ENCODE measurements at regions not wholly inside any gene's neighbourhood (a gene's known extent, or its start where the extent isn't known, plus 50 kb on each side); places are given as distances from the start of the nearest gene placed in this dataset.

GRCh38 chr6:44011350-44011920, 115.8 kb downstream of the MRPL14 start:
- no peak for DNase-seq

- no peak for DNase-seq
These were observed 116.6 kb downstream of the MRPL14 start for GRCh38 chr6:44010411-44011349.

- DNase-seq: no peak
These were observed 117.6 kb downstream of the MRPL14 start for GRCh38 chr6:44009425-44010321.

GRCh38 chr6:44008821-44009370, 118.4 kb downstream of the MRPL14 start:
- DNase-seq: no peak

- no peak for DNase-seq
These were observed 119.2 kb downstream of the MRPL14 start for GRCh38 chr6:44007818-44008621.

- DNase-seq: no peak
These were observed 120.4 kb downstream of the MRPL14 start for GRCh38 chr6:44006872-44007303.

- no peak for DNase-seq
These were observed 121.0 kb downstream of the MRPL14 start for GRCh38 chr6:44006123-44006871.

GRCh38 chr6:44005507-44005903, 121.7 kb downstream of the MRPL14 start:
- no peak for DNase-seq

- DNase-seq: no peak
These were observed 122.4 kb downstream of the MRPL14 start for GRCh38 chr6:44004625-44005506.

GRCh38 chr6:44004136-44004535, 123.1 kb downstream of the MRPL14 start:
- no peak for DNase-seq

- DNase-seq: peak; percentile 51
These were observed 123.7 kb downstream of the MRPL14 start for GRCh38 chr6:44003345-44004061.

- DNase-seq: peak; percentile 67
These were observed 124.5 kb downstream of the MRPL14 start for GRCh38 chr6:44002593-44003344.

- no peak for DNase-seq
These were observed 125.1 kb downstream of the MRPL14 start for GRCh38 chr6:44002067-44002592.

- peak; percentile 41 for DNase-seq
These were observed 125.8 kb downstream of the MRPL14 start for GRCh38 chr6:44001318-44002066.

- DNase-seq: peak; percentile 90
These were observed 126.9 kb downstream of the MRPL14 start for GRCh38 chr6:44000164-44000842.

- no peak for DNase-seq
These were observed 127.6 kb downstream of the MRPL14 start for GRCh38 chr6:43999628-44000027.

Measured in DMS153 (cell line).